HepG2 (cell line): ENCODE measurements at regions not wholly inside any gene's neighbourhood (a gene's known extent, or its start where the extent isn't known, plus 50 kb on each side); places are given as distances from the start of the nearest gene placed in this dataset.

Source experiments
- AKAP8 ChIP-seq: sonication (generic); formaldehyde crosslinking; IDR thresholded peaks from 2 replicates; pipeline ENCODE4 v1.5.1; 2020; ENCODE audit warnings: mild to moderate bottlenecking, missing genetic modification reagents
- CBFB ChIP-seq: sonication (generic); formaldehyde crosslinking; IDR thresholded peaks from 2 replicates; pipeline ENCODE4 v1.4.0; 2020; ENCODE audit warnings: missing genetic modification reagents
- EP300 ChIP-seq, 3 experiments: sonication (generic) in 1 of 3; formaldehyde crosslinking in 1 of 3; IDR thresholded peaks; 2 replicates each; pipeline versions ENCODE4 v1.5.1 to v1.6.1; 2011 to 2020; ENCODE audit warnings: low read depth in 2 of 3, low read length in 2 of 3, borderline replicate concordance in 1 of 3, improper control_type of control experiment in 1 of 3, mild to moderate bottlenecking in 1 of 3, missing genetic modification reagents in 1 of 3, moderate library complexity in 1 of 3
- ESRRA ChIP-seq: sonication (generic); formaldehyde crosslinking; IDR thresholded peaks from 2 replicates; pipeline ENCODE4 v1.5.1; 2020; ENCODE audit warnings: mild to moderate bottlenecking, low read depth, missing genetic modification reagents
- HNRNPH1 ChIP-seq: fragments of 200-400 bp; formaldehyde crosslinking; optimal IDR thresholded peaks from 2 replicates; pipeline ENCODE3; 2017; ENCODE audit warnings: mild to moderate bottlenecking, low read depth, low read length
- MXD4 ChIP-seq: IDR thresholded peaks from 2 replicates; pipeline ENCODE4 v1.6.1; 2016; ENCODE audit warnings: mild to moderate bottlenecking, missing biosample characterization, missing genetic modification reagents
- NFYB ChIP-seq: sonication (generic); formaldehyde crosslinking; IDR thresholded peaks from 2 replicates; pipeline ENCODE4 v1.4.0; 2020; ENCODE audit warnings: missing genetic modification reagents
- POLR2AphosphoS5 ChIP-seq: IDR thresholded peaks from 2 replicates; pipeline ENCODE4 v1.6.1; 2012; ENCODE audit warnings: low read depth, low read length
- PRPF4 ChIP-seq: fragments of 200-400 bp; formaldehyde crosslinking; IDR thresholded peaks from 2 replicates; pipeline ENCODE4 v1.6.1; 2016; ENCODE audit warnings: low read length, low read depth; ENCODE audit not compliant: poor library complexity, severe bottlenecking
- XRCC5 ChIP-seq: fragments of 200-400 bp; formaldehyde crosslinking; optimal IDR thresholded peaks from 2 replicates; pipeline ENCODE3; 2017; ENCODE audit warnings: mild to moderate bottlenecking, low read length
- ZBTB8A ChIP-seq: sonication (generic); formaldehyde crosslinking; IDR thresholded peaks from 2 replicates; pipeline ENCODE4 v1.4.0; 2020; ENCODE audit warnings: mild to moderate bottlenecking, low read depth, missing genetic modification reagents, borderline replicate concordance
- TF ChIP-seq, protein P1 (sequence below): sonication (generic); formaldehyde crosslinking; IDR thresholded peaks from 2 replicates; pipeline ENCODE4 v1.8.0; 2022; ENCODE audit warnings: missing genetic modification reagents, mild to moderate bottlenecking, borderline replicate concordance
- TF ChIP-seq, protein P2 (sequence below): sonication (generic); formaldehyde crosslinking; IDR thresholded peaks from 2 replicates; pipeline ENCODE4 v1.5.0; 2020; ENCODE audit warnings: mild to moderate bottlenecking, missing genetic modification reagents, moderate library complexity
- TF ChIP-seq, protein P3 (sequence below): sonication (generic); formaldehyde crosslinking; IDR thresholded peaks from 2 replicates; pipeline ENCODE4 v1.5.0; 2020; ENCODE audit warnings: missing genetic modification reagents, mild to moderate bottlenecking, borderline replicate concordance

DNA sequence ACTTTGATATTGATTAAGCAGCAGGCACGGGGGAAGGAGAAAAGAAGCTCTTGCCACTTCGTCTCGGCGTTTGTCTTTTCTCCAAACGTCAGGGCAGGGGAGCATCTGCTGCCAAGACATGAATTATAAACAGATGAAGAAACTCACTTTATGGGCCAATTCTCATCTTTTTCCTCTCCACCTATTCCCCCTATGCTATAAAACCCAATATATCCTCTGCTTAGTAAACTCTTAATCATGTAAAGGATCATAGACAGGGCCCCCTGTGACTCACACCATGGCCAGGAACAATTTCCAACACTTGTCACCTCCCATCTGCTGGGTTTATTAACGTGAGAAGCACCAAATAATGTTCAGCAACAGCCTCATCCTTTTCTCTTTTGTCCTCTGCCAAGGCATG lies 1092.1 kb upstream of the TMEM132C start:
- TF ChIP-seq, protein P1, sequence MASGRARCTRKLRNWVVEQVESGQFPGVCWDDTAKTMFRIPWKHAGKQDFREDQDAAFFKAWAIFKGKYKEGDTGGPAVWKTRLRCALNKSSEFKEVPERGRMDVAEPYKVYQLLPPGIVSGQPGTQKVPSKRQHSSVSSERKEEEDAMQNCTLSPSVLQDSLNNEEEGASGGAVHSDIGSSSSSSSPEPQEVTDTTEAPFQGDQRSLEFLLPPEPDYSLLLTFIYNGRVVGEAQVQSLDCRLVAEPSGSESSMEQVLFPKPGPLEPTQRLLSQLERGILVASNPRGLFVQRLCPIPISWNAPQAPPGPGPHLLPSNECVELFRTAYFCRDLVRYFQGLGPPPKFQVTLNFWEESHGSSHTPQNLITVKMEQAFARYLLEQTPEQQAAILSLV (CRISPR knock-in tag) = no peak
- TF ChIP-seq EP300 (IDR thresholded peaks at IDR 0.05; ENCODE audit: low read depth in 2 of 2, low read length in 2 of 2) (no peak), EP300 (CRISPR knock-in tag; IDR thresholded peaks at IDR 0.05; ENCODE audit: borderline replicate concordance) (no peak), PRPF4 (no peak), XRCC5 (no peak), MXD4 (CRISPR knock-in tag) (no peak), HNRNPH1 (no peak), POLR2AphosphoS5 (no peak), ESRRA (no peak), CBFB (no peak), NFYB (no peak), AKAP8 (CRISPR knock-in tag) (no peak), ZBTB8A (no peak)
- TF ChIP-seq, protein P2, sequence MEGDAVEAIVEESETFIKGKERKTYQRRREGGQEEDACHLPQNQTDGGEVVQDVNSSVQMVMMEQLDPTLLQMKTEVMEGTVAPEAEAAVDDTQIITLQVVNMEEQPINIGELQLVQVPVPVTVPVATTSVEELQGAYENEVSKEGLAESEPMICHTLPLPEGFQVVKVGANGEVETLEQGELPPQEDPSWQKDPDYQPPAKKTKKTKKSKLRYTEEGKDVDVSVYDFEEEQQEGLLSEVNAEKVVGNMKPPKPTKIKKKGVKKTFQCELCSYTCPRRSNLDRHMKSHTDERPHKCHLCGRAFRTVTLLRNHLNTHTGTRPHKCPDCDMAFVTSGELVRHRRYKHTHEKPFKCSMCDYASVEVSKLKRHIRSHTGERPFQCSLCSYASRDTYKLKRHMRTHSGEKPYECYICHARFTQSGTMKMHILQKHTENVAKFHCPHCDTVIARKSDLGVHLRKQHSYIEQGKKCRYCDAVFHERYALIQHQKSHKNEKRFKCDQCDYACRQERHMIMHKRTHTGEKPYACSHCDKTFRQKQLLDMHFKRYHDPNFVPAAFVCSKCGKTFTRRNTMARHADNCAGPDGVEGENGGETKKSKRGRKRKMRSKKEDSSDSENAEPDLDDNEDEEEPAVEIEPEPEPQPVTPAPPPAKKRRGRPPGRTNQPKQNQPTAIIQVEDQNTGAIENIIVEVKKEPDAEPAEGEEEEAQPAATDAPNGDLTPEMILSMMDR (CRISPR knock-in tag) = no peak
- TF ChIP-seq, protein P3, sequence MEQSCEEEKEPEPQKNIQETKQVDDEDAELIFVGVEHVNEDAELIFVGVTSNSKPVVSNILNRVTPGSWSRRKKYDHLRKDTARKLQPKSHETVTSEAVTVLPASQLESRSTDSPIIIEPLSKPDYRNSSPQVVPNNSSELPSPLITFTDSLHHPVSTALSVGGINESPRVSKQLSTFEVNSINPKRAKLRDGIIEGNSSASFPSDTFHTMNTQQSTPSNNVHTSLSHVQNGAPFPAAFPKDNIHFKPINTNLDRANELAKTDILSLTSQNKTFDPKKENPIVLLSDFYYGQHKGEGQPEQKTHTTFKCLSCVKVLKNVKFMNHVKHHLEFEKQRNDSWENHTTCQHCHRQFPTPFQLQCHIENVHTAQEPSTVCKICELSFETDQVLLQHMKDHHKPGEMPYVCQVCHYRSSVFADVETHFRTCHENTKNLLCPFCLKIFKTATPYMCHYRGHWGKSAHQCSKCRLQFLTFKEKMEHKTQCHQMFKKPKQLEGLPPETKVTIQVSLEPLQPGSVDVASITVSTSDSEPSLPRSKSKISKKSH = no peak
